Left hindlimb (tissue), 1 donor: ENCODE measurements at regions not wholly inside any gene's neighbourhood (a gene's known extent, or its start where the extent isn't known, plus 50 kb on each side); places are given as distances from the start of the nearest gene placed in this dataset.
"Not testable (repeated sequence)": the region's sequence is repeated elsewhere in the genome, so short reads cannot be mapped to it uniquely, and the experiment has no call there.

ENCODE experiments used
- DNase-seq: peaks from one replicate; pipeline ENCODE4 v3.0.0-alpha.2; 2018

DNA sequence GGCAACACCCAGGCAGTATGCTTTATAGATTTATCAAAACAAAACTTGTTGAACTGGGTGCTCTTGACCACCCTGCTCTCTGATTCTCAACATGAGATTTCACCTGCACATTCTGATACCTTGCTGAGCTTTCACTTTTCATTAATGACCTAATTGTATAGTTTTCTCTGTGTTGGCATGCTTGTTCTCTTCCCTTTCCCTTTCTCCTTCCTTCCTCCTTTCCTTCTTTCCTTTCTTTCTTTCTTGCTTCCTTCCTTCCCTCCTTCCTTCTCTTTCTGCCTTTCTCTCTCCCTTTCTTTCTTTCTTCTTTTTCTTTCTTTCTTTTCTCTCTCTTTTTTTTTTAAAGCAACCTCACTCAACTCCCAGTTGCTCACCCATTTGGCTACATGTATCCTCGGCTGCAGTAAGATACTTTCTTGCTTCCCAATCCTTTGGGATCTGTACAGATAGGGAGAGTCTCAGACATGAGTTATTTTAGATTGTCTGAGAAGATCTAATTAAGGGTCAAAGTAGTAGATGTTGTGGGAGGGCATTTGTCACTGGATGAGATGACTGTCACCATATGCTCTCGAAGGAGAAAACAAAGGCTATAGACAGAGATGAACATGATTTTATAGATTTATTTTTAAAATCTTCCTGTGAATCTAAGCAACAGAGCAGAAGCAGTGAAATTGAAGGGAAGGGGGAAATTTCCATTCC, 458.0 kb downstream of the USP25 start:
- DNase-seq: no peak

DNA sequence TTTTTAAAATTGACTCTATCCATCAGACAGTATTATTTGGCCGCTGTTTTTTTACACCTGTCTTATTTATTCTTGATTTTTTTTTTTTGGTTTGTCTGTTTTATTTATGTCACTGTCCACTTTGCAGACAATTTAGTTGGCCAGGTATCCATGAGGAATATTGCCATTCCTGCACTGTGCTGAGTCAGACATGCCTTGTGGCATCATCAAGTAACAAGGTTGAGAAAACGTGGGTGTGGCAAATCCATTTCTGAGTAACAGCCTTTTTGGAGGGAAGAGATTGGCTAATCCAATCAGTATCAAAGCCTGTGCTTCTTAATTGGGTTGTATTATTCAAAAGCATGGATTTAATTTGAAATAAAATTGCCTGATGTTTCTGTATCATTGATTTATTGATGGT, 463.1 kb downstream of the USP25 start:
- no peak for DNase-seq

DNA sequence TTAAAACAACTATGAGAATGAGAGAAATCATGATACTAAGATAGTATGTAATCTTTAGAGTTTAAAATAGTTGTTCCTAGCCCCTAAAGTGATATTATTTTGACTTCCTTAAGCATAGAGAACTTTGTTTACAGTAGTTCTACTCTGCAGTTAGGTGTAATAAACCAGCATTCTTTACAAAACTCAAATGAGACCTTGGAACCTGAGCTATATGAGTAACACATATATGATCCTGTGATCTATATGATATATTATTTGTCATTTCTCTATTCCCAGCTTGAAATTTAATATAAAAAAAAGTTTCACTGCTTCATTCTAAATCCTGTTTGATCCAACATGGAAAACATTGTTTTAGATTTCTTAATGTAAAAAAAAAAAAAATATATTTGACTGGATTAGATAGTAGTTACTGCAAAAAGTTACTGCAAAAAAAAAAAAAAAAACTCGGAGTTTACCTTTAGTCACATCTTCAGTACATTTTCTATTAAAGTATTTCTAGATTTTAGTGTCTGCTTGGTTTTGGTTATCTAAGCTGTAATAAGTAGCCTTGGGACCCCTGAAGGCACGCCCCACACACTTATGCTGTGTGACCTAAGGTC, 463.8 kb downstream of the USP25 start:
- DNase-seq: no peak

DNA sequence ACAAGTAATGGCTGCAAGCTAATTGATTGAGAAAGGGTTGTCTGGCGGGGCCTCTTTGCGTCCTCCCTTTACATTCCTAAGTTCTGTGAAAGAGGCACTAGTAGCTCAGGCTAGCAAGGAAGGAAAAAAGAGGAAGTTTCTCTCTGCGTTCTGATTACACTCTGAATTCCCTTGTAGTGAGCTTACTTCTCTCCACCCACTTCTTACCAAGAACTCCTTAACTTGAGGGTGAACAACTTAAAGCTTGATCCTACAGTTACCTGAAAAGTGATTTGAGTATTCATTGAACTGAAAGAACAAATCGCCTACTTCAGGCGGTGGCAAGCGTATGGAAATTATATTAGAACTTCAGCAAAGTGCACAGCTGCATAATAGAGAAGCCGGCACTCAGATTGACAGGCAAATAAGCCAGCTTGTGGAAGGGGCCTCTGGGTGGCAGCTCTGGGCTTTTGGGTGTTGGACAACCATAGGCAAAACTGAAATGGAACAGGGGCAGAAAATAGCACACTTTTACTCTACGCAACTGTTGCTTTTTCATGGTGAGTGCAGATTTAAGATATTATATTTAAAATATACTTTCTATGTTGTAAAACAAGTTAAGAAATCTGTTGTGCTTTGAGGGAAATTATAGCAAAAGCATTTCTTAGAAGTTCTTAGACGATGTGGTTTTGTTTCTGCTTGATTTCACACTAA, 464.5 kb downstream of the USP25 start:
- DNase-seq: peak; percentile 83

GRCh38 chr21:16194788-16195537, 465.2 kb downstream of the USP25 start:
- DNase-seq: peak; percentile 35

DNA sequence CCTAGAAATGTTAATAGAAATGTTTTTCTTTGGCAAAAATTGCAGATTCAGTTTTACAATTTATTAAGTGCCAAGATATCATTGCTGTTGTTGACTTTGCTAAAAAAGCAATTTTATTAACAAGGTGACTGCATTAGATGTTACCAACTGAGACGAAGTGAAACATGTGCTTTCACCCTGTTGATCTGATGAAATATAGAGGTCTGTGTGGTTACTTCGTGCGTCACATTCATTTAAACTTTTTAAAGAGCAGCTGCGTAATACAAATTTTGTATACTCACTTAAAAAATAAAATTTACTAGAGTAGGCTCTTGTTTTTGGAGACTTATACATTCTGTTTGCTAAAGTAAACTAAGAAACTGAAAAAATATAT, 465.7 kb downstream of the USP25 start:
- no peak for DNase-seq

GRCh38 chr21:16196001-16196400, 466.2 kb downstream of the USP25 start:
- DNase-seq: no peak

DNA sequence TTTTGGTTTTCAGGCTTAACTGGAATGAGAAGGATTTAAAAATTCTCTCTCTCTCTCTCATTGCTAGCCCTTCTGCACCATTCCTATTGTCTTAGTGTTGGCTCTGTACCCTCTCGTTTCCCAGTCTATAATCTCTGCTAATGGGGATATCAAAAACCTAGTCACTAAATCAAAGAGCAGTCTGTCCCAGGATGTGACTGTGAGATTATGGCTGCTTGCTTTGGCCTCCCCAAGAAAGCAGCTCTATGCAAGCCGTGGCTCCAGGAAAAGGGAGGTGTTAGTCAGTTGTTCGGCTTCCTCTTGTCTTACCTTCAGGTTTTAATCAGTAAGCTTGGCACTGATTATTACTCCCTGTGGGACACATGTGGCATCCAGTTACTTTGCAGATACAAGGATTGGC, 468.8 kb downstream of the USP25 start:
- no peak for DNase-seq

DNA sequence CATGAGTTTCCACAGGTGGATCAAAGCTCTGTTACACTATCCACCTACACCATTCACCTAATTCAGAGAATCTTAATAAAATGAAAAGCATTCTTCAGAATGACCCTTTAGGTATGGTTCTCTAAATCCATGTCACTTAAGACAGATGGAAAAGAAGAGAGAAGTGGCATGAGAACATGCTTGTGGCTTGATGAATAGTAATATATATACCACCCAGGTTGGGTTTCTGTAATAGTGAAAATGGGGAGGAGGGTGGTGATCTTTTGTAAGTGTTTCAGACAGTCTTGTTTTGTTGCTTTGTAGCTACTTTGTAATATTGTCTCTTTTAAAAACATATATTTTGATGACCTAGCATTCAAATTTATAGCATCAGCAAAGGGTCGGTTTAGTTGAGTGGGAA, 469.8 kb downstream of the USP25 start:
- no peak for DNase-seq

DNA sequence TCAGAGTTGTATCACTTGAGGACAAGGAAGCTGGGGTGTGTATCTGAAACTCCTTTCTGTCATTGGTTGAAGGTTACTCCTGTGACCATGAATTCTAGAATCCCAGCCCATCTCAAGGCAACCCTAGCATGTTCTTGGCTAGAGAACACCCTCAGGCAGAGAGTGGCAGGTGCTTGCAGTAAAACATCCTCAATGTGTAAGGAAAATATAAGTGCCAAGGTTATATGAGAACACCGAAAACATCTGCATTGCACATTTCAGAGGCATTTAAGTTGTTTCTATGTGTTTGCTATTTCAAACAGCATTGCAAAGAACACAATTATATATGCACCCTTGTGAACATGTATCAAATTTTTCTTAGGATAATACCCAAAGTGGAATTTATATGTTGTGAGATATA, 471.9 kb downstream of the USP25 start:
- DNase-seq: no peak

DNA sequence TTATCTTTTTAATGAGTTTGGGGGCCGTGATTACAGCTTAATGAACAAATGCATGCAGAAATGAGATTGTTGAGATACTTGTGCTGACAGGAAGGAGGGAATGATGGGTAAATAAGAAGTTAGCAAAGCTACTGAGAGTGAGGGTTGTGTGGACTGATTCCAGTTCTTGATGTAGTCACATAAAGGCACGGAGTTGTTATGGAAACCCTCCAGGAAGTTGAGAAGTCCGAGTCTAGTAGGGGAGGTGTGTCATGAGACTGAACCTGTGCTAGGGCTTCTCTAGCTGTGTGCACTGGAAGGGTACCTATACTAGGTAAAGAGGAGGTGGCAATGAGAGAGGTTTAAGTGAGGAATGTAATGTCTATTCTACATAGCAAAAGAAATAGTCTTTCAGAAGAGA, 475.7 kb downstream of the USP25 start:
- no peak for DNase-seq

DNA sequence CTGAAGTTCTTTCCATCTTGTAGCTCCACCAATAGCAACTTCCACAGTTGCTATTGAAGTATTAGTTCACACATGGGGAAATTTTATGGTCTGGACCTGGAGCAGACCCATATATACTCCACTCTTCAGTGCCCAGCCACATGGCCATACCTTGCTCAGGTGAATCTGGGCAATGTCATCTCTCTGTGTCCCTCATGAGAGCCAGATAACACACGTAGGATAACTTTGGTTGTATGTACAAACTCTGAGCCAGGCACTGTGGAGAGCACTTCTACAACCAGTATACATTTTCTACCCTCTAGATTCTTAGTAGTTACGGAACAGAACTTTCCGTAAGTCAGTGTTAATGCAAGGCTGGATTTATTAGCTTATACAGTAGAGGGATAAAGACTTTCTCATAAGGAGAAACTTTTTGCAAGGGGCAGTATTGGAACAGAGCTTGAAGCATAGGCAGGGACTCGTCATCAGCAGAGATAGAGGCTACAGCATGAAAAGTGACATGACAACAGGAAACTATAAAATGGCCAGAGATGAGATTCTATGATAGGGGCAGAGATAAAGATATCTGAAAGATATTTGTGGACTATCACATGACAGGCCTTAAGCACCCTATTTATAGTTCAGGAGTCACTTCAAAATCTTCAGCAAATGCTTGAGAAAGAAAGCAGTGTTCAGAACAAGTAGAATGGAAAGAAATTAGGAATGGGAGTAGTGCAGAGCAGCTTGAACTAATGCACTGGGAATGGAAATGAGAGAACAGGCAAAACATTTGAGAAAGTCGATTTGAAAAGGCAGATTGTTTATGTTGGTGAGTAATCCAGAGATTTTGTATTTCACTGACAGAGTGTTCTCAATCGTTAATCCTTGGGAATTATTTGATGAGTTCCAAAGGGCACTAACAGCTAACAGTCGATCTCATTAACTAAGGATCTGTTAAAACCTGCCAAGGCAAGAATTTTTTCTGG, 481.8 kb downstream of the USP25 start:
- DNase-seq: no peak

- no peak for DNase-seq
These were observed 483.7 kb downstream of the USP25 start for GRCh38 chr21:16213518-16213917.

- no peak for DNase-seq
These were observed 485.4 kb downstream of the USP25 start for GRCh38 chr21:16215193-16215592.

DNA sequence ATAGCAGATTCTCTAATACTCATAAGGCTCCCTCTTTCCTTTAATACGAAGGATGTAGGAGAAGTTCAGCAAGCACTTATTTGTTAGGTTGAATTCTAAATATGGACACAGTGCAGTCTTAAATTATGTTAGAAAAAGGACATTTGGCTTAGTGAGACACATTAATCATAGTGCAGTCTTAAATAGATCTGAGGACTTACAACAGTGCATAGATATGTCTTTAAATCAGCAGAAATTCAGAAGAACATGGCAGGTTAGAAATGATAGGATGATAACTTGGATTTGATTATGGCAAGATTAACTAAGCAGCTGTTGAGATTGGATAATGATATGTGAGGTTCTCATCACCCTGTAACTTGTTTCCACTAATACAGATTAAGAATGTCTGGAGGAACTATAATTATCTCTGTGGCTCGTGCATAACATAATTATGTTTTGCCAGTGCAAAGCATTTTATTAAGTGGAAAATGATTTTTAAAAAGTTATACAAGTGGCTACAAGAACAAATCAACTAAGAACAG, 485.9 kb downstream of the USP25 start:
- no peak for DNase-seq

DNA sequence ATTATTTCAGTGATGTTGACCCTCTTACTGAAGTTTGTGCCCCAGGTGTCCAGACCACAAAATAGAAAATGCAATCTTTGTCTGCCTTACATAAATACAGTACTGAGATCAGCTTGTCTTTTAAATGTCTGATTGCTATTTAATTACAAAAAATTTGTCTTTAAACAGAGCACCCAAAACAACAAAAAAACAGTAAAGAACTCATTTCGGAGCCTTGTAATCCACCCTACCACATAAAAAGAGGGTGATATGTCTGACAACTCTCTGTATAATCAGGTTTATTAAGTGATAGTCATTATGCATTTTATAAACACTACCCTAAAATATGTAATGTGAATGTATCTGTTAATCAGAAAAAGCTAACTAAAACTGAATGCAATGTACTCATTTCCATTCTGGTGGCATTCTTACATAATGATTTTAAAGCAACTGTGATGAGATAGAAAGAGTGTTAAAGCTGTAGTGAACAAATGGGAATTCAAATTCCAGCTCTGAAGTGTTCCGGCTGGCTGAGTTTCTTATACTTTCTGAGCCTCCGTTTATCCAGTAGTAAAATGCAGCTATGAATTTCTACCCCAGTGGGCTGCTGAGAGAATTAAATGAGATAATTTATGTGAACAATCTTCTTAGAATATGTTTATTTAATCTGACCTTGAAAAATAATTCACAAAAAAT, 486.6 kb downstream of the USP25 start:
- no peak for DNase-seq

GRCh38 chr21:16218682-16219343, 489.0 kb downstream of the USP25 start:
- DNase-seq: no peak

- not testable (repeated sequence) for DNase-seq
These were observed 495.0 kb downstream of the USP25 start for GRCh38 chr21:16224756-16225155.

GRCh38 chr21:16239659-16240265, 510.0 kb downstream of the USP25 start:
- DNase-seq: no peak

GRCh38 chr21:16241016-16241415, 511.2 kb downstream of the USP25 start:
- no peak for DNase-seq
